ENCODE measurements at regions not wholly inside any gene's neighbourhood (a gene's known extent, or its start where the extent isn't known, plus 50 kb on each side); places are given as distances from the start of the nearest gene placed in this dataset.
"Not testable (repeated sequence)": the region's sequence is repeated elsewhere in the genome, so short reads cannot be mapped to it uniquely, and the experiment has no call there.

GRCh38 chr2:8328217-8328616 is 353.6 kb upstream of the ID2 start:
- no peak for DNase-seq

GRCh38 chr2:8329660-8330622 is 351.9 kb upstream of the ID2 start:
- no peak for DNase-seq

- DNase-seq = no peak
These were observed 350.8 kb upstream of the ID2 start for GRCh38 chr2:8331068-8331467.

- no peak for DNase-seq
These were observed 349.2 kb upstream of the ID2 start for GRCh38 chr2:8332646-8333045.

- DNase-seq = no peak
These were observed 348.6 kb upstream of the ID2 start for GRCh38 chr2:8333177-8333831.

GRCh38 chr2:8333832-8334187 is 348.0 kb upstream of the ID2 start:
- not testable (repeated sequence) for DNase-seq

GRCh38 chr2:8334866-8335325 is 347.0 kb upstream of the ID2 start:
- DNase-seq = no peak

- no peak for DNase-seq
These were observed 346.1 kb upstream of the ID2 start for GRCh38 chr2:8335801-8336200.

GRCh38 chr2:8337321-8337720 is 344.5 kb upstream of the ID2 start:
- no peak for DNase-seq

GRCh38 chr2:8342407-8342806 is 339.4 kb upstream of the ID2 start:
- no peak for DNase-seq

- DNase-seq = no peak
These were observed 338.8 kb upstream of the ID2 start for GRCh38 chr2:8343031-8343430.

GRCh38 chr2:8344144-8345097 is 337.4 kb upstream of the ID2 start:
- no peak for DNase-seq

GRCh38 chr2:8345200-8345599 is 336.7 kb upstream of the ID2 start:
- no peak for DNase-seq

- DNase-seq = no peak
These were observed 335.6 kb upstream of the ID2 start for GRCh38 chr2:8346208-8346607.

GRCh38 chr2:8346706-8347430 is 335.0 kb upstream of the ID2 start:
- no peak for DNase-seq

GRCh38 chr2:8348911-8349310 is 332.9 kb upstream of the ID2 start:
- DNase-seq = not testable (repeated sequence)

- no peak for DNase-seq
These were observed 329.6 kb upstream of the ID2 start for GRCh38 chr2:8352296-8352695.

GRCh38 chr2:8352989-8353388 is 328.9 kb upstream of the ID2 start:
- DNase-seq = no peak

- DNase-seq = peak; percentile 63
These were observed 326.6 kb upstream of the ID2 start for GRCh38 chr2:8355102-8355859.

GRCh38 chr2:8357738-8358518 is 323.9 kb upstream of the ID2 start:
- no peak for DNase-seq

All from fibroblast of skin of scalp (primary cell).